Kidney glomerular epithelial cell (primary cell): ENCODE measurements at regions not wholly inside any gene's neighbourhood (a gene's known extent, or its start where the extent isn't known, plus 50 kb on each side); places are given as distances from the start of the nearest gene placed in this dataset.

Experiments
- DNase-seq: peaks from one replicate; lab custom pipeline; 2025; lab: John Stamatoyannopoulos, UW

GRCh38 chr11:27858866-27859265 lies 158.6 kb upstream of the BDNF start:
- no peak for DNase-seq

- no peak for DNase-seq
These were observed 157.3 kb upstream of the BDNF start for GRCh38 chr11:27857588-27857987.

- DNase-seq: no peak
These were observed 156.8 kb upstream of the BDNF start for GRCh38 chr11:27857014-27857413.

- DNase-seq: no peak
These were observed 148.2 kb upstream of the BDNF start for GRCh38 chr11:27848423-27848822.

GRCh38 chr11:27847496-27847895 lies 147.2 kb upstream of the BDNF start:
- DNase-seq: no peak

- DNase-seq: no peak
These were observed 142.0 kb upstream of the BDNF start for GRCh38 chr11:27842290-27842689.

GRCh38 chr11:27841023-27841422 lies 140.8 kb upstream of the BDNF start:
- DNase-seq: no peak

- DNase-seq: peak; percentile 31
These were observed 139.1 kb upstream of the BDNF start for GRCh38 chr11:27839226-27839913.

GRCh38 chr11:27838674-27839073 lies 138.4 kb upstream of the BDNF start:
- no peak for DNase-seq

GRCh38 chr11:27837895-27838563 lies 137.8 kb upstream of the BDNF start:
- DNase-seq: no peak

GRCh38 chr11:27830206-27830605 lies 130.0 kb upstream of the BDNF start:
- no peak for DNase-seq

GRCh38 chr11:27820249-27820648 lies 120.0 kb upstream of the BDNF start:
- DNase-seq: no peak

- DNase-seq: no peak
These were observed 115.9 kb upstream of the BDNF start for GRCh38 chr11:27816197-27816596.

GRCh38 chr11:27812341-27812740 lies 112.1 kb upstream of the BDNF start:
- peak; percentile 3 for DNase-seq

- DNase-seq: no peak
These were observed 107.3 kb upstream of the BDNF start for GRCh38 chr11:27807596-27807995.

GRCh38 chr11:27806122-27806521 lies 105.9 kb upstream of the BDNF start:
- DNase-seq: no peak

GRCh38 chr11:27795955-27796861 lies 96.0 kb upstream of the BDNF start:
- DNase-seq: no peak

- DNase-seq: no peak
These were observed 86.6 kb upstream of the BDNF start for GRCh38 chr11:27786864-27787263.

- no peak for DNase-seq
These were observed 86.1 kb upstream of the BDNF start for GRCh38 chr11:27786331-27786730.

- DNase-seq: no peak
These were observed 83.6 kb upstream of the BDNF start for GRCh38 chr11:27783701-27784355.

GRCh38 chr11:27777033-27777432 lies 76.8 kb upstream of the BDNF start:
- DNase-seq: peak; percentile 62

GRCh38 chr11:27773884-27774283 lies 73.6 kb upstream of the BDNF start:
- no peak for DNase-seq
